ENCODE measurements at regions not wholly inside any gene's neighbourhood (a gene's known extent, or its start where the extent isn't known, plus 50 kb on each side); places are given as distances from the start of the nearest gene placed in this dataset.

- TF ChIP-seq POLR2A (IDR thresholded peaks at IDR 0.05; ENCODE audit: low read depth, low read length) (no peak), POLR2AphosphoS5 (IDR thresholded peaks at IDR 0.05; ENCODE audit: low read depth, low read length) (no peak), TAF1 (IDR thresholded peaks at IDR 0.05; ENCODE audit: borderline replicate concordance, low read depth, low read length) (no peak)
- DNase-seq (ENCODE audit: insufficient read length) (no peak), FAIRE-seq (no peak)
These were observed 90.6 kb downstream of the CHST2 start for GRCh38 chr3:143210141-143210540.

- DNase-seq (ENCODE audit: insufficient read length) (no peak), FAIRE-seq (no peak)
- TF ChIP-seq TAF1 (IDR thresholded peaks at IDR 0.05; ENCODE audit: borderline replicate concordance, low read depth, low read length) (no peak), POLR2AphosphoS5 (IDR thresholded peaks at IDR 0.05; ENCODE audit: low read depth, low read length) (no peak), POLR2A (IDR thresholded peaks at IDR 0.05; ENCODE audit: low read depth, low read length) (no peak)
These were observed 95.5 kb downstream of the CHST2 start for GRCh38 chr3:143215059-143215458.

Data from GM12892 (cell line).